SW480 (cell line): ENCODE measurements at regions not wholly inside any gene's neighbourhood (a gene's known extent, or its start where the extent isn't known, plus 50 kb on each side); places are given as distances from the start of the nearest gene placed in this dataset.
"Not testable (repeated sequence)": the region's sequence is repeated elsewhere in the genome, so short reads cannot be mapped to it uniquely, and the experiment has no call there.

Experiments
- DNase-seq: peaks from one replicate; pipeline ENCODE4 v3.0.0-alpha.2; 2016; ENCODE audit warnings: low spot score

DNA sequence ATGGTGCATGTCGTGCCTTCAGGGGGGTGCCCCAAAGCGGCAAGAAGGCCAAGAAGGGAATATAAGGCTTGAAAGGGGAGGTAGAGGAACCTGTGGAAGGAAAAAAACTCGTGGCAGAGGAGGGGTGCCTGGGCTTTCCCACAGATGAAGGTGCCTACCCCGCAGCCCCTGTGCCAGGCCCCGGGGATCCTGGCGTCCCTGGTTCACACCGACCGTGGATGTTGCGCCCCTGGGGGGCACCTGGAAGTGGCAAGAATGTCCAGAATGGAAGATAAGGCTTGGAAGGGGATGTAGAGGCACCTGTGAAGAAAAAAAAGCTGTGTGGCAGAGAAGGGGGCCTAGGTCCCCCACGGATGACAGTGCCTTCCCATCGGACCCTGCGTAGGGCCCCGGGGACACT, 282.2 kb downstream of the ALG10 start:
- DNase-seq: no peak

GRCh38 chr12:34305176-34305575, 282.9 kb downstream of the ALG10 start:
- DNase-seq: no peak

GRCh38 chr12:34306133-34306830, 284.0 kb downstream of the ALG10 start:
- no peak for DNase-seq

GRCh38 chr12:34309806-34310804, 287.8 kb downstream of the ALG10 start:
- not testable (repeated sequence) for DNase-seq

DNA sequence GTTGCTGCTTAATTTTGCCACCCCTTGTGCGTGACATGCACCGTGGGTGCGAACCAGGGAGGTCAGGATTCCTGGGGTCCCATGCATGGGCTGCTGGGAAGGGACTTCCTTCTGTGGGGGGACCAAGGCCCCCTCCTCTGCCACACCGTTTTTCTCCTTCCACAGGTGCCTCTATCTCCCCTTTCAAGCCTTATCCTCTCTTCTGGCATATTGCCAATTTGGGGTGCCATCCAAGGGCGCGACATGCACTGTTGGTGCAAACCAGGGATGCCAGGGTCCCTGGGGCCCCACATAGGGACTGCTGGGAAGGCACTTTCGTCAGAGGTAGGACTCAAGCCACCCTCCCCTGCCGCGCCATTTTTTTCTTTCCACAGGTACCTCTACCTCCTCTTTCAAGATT, 289.0 kb downstream of the ALG10 start:
- DNase-seq: no peak

DNA sequence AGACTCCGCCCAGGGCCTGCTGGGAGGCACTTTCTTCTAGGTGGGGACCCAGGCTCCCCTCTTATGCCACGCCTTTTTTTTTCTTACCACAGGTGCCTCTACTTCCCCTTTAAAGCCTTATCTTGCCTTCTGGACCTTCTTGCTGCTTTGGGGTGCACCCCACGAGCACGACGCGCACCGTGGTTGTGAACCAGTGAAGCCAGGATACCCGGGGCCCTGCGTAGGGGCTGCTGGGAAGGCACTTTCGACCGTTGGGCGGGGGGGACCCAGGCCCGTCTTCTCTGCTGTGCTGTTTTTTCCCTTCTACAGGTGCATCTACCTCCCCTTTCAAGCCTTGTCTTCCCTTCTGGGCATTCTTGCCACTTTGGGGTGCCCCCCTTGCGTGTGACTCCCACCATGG, 305.4 kb downstream of the ALG10 start:
- no peak for DNase-seq

- DNase-seq: no peak
Measured at GRCh38 chr12:34333337-34333736, 311.0 kb downstream of the ALG10 start.

DNA sequence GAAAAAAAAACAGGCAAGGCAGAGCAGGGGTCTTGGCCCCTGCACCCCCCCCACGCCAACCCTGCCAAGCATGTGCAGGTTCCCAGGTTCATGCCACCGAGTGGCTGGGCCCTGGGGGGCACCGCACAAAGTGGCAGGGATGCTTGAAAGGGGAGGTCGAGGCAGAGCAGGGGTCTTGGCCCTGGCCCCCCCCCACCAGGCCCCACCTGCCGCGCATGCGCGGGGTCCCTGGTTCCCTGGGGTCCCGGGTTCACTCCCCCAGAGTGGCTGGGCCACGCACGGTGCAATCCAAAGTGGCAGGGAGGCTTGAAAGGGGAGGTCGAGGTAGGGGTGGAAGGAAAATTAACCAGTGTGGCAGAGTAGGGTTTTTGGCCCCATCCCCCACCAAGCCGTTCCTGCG, 312.2 kb downstream of the ALG10 start:
- DNase-seq: no peak

DNA sequence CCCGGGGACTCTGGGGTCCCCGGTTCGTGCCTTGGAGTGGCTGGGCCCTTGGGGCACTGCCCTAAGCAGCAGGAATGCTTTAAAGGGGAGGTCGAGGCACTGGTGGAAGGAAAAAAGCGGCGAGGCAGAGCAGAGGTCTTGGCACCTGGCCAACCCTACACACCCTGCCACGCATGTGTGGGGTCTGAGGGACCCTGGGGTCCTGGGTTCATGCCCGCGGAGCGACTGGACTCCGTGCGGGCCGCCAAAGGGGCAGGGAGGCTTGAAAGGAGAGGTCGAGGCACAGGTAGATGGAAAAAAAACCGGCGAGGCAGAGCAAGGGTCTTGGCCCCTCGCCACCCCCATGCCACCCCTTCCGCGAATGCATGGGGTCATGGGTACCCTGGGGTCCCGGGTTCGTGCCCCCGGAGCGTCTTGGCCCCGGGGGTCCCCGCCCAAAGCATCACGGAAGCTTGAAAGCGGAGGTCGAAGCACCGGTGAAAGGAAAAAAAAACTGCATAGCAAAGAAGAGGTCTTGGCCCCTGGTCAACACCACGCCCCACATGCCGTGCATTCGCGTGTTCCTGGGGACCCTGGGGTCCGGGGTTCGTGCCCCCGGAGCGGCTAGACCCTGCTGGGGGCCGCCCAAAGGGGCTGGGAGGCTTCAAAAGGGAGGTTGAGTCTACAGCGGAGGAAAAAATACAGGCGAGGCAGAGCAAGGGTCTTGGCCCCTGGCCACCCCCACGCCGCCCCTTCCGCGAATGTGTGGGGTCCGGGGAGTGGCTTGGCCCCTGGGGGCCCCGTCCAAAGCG, 312.9 kb downstream of the ALG10 start:
- DNase-seq: no peak

GRCh38 chr12:34335819-34336262, 313.5 kb downstream of the ALG10 start:
- DNase-seq: no peak

DNA sequence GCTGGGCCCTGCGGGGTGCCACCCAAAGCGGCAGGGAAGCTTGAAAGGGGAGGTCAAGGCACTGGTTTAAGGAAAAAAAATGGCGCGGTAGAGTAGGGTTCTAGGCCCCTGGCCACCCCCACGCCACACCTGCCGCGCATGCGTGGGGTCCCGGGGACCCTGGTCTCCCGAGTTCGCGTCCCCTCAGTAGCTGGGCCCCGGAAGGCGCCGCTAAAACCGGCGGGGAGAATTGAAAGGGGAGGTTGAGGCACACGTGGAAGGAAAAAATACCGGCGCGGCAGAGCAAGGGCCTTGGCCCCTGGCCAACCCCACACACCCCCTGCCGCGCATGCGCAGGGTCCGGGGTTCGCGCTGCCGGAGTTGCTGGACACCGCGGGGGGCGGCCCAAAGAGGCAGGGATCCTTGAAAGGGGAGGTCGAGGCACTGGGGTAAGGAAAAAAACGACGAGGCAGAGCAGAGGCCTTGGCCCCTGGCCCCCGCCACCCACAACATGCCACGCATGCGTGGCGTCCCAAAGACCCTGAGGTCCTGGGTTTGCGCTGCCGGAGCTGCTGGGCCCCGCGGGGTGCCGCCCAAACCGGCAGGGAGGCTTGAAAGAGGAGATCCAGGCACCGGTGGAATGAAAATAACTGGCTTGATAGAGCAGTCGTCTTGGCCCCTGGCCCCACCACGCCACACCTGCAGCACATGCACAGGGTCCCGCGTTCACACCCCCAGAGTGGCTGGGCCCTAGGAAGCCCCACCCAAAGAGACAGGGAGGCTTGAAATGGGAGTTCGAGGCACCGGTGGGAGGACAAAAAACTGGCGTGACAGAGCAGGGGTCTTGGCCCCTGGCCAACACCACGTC, 314.5 kb downstream of the ALG10 start:
- DNase-seq: no peak

- DNase-seq: no peak
Measured at GRCh38 chr12:34338751-34339150, 316.5 kb downstream of the ALG10 start.

DNA sequence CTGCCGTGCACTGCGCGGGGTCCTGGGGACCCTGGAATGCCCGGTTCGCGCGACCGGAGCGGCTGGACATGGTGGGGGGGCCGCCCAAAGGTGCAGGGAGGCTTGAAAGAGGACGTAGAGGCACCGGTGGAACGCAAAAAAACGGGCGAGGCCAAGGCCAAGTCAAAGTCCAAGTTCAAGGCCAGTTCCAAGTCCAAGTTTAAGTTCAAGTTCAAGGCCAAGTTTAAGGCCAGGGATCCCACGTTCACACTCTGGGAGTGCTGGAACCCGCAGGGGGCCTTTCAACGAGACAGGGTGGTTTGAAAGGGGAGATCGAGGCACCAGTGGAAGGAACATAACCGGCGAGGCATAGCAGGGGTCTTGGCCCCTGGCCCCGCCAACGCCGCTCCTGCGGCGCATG, 317.6 kb downstream of the ALG10 start:
- no peak for DNase-seq

DNA sequence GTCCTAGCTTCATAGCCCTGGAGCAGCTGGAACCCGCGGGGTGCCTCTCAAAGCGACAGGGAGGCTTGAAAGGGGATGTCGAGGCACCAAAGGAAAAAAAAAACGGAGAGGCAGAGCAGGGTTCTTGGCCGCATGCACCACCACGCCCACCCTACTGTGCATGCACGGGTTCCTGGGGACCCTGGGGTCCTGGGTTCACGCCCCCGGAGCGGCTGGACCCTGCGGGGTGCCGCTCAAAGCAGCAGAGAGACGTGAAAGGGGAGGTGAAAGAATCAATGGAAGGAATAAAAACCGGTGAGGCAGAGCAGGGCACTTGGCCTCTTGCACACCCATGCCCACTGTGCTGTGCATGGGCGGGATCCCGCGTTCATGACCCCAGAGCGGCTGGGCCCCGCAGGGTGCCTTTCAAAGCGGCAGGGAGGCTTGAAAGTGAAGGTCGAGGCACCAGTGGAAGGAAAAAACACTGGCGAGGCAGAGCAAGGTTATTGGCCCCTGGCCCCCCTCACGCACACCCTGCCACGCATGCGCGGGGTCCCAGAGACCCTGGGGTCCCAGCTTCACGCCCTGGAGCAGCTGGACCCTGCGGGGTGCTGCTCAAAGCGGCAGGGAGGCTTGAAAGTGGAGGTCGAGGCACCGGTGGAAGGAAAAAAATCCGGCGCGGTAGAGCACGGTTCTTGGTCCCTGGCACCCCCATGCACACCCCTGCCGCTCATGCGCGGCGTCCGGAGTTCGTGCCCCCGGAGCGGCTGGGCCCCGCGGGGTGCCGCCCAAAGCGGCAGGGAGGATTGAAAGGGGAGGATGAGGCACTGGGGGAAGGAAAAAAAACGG, 318.5 kb downstream of the ALG10 start:
- peak; percentile 29 for DNase-seq

- DNase-seq: no peak
Measured at GRCh38 chr12:34341362-34341733, 319.1 kb downstream of the ALG10 start.

- no peak for DNase-seq
Measured at GRCh38 chr12:34342048-34342447, 319.8 kb downstream of the ALG10 start.

DNA sequence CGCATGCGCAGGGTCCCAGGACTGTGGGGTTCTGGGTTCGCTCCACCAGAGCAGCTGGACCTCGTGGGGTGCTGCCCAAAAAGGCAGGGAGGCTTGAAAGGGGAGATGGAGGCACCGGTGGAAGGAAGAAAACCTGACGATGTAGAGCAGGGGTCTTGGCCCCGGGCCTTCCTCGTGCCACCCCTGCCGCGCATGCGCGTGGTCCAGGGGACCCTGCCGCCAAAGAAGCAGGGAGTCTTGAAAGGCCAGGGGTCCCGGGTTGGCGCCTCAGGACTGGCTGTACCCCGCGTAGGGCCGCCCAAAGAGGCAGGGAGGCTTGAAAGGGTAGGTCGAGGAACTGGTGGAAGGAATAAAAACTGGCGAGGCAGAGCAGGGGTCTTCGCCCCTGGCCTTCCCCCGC, 321.0 kb downstream of the ALG10 start:
- DNase-seq: no peak

GRCh38 chr12:34343766-34344165, 321.5 kb downstream of the ALG10 start:
- no peak for DNase-seq

DNA sequence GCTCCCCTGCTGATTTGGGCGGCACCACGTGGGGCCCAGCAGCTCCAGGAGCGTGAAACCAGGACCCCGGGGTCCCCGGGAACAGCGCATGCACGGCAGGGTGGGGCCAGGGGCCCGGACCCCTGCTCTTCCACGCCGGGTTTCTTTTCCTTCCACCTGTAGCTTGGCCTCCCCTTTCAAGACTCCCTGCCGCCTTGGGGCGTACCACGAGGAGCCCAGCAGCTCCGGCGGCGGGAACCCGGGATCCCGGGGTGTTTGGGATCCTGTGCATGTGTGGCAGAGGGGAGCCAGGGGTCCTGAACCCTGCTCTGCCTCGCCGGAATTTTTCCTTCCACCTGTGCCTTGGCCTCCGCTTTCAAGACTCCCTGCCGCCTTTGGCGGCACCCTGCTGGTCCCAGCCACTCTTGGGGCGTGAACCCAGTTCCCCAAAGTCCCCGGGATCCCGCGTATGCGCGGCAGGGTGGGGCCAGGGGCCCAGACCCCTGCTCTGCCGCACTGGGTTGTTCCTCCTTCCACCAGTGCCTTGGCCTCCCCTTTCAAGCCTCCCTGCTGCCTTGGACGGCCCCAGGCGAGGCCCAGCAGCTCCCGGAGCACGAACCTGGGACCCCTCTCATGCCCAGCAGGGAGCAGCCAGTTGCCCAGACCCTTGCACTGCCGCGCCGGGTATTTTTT, 322.7 kb downstream of the ALG10 start:
- no peak for DNase-seq

- DNase-seq: no peak
Measured at GRCh38 chr12:34345801-34346200, 323.5 kb downstream of the ALG10 start.
